Progenitor cell of endocrine pancreas (in vitro differentiated cells): ENCODE measurements at regions not wholly inside any gene's neighbourhood (a gene's known extent, or its start where the extent isn't known, plus 50 kb on each side); places are given as distances from the start of the nearest gene placed in this dataset.
"Not testable (repeated sequence)": the region's sequence is repeated elsewhere in the genome, so short reads cannot be mapped to it uniquely, and the experiment has no call there.

ENCODE experiments used
- DNase-seq: peaks from one replicate; pipeline ENCODE4 v3.0.0; 2021; ENCODE audit warnings: low spot score; ENCODE audit not compliant: unreplicated experiment
- H3K27ac Mint-ChIP-seq: 2 replicates; pipeline ENCODE4 v1.8.0; 2021; ENCODE audit warnings: mild to moderate bottlenecking, moderate library complexity, mixed read lengths
- H3K27me3 Mint-ChIP-seq: 2 replicates; pipeline ENCODE4 v1.8.0; 2021; ENCODE audit warnings: mixed read lengths
- H3K36me3 Mint-ChIP-seq: 2 replicates; pipeline ENCODE4 v1.8.0; 2022; ENCODE audit warnings: mixed read lengths; ENCODE audit not compliant: insufficient read depth
- H3K4me1 Mint-ChIP-seq: 2 replicates; pipeline ENCODE4 v1.8.0; 2021; ENCODE audit warnings: low read depth, mixed read lengths
- H3K4me3 Mint-ChIP-seq: 2 replicates; pipeline ENCODE4 v1.8.0; 2021; ENCODE audit warnings: low read depth, mild to moderate bottlenecking, moderate library complexity, mixed read lengths
- H3K9me3 Mint-ChIP-seq: 2 replicates; pipeline ENCODE4 v1.8.0; 2021; ENCODE audit warnings: low read depth, mixed read lengths
- TF ChIP-seq, protein P1 (sequence below): fragments of 200-600 bp; sonication (generic); IDR thresholded peaks from one replicate; pipeline ENCODE4 v1.5.0; 2021; ENCODE audit warnings: antibody characterized with exemption, mild to moderate bottlenecking; ENCODE audit not compliant: unreplicated experiment

GRCh38 chr9:75376680-75377254 is 288.5 kb downstream of the OSTF1 start:
- no peak for DNase-seq
- Mint-ChIP-seq H3K4me1 (peaks cover 3% of the 10 kb centered on the region), H3K27me3 (no peaks in the 10 kb centered on the region), H3K36me3 (no peaks in the 10 kb centered on the region), H3K27ac (no peak overlapping the region), H3K4me3 (no peak overlapping the region), H3K9me3 (no peaks in the 10 kb centered on the region)
- TF ChIP-seq, protein P1, sequence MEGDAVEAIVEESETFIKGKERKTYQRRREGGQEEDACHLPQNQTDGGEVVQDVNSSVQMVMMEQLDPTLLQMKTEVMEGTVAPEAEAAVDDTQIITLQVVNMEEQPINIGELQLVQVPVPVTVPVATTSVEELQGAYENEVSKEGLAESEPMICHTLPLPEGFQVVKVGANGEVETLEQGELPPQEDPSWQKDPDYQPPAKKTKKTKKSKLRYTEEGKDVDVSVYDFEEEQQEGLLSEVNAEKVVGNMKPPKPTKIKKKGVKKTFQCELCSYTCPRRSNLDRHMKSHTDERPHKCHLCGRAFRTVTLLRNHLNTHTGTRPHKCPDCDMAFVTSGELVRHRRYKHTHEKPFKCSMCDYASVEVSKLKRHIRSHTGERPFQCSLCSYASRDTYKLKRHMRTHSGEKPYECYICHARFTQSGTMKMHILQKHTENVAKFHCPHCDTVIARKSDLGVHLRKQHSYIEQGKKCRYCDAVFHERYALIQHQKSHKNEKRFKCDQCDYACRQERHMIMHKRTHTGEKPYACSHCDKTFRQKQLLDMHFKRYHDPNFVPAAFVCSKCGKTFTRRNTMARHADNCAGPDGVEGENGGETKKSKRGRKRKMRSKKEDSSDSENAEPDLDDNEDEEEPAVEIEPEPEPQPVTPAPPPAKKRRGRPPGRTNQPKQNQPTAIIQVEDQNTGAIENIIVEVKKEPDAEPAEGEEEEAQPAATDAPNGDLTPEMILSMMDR = no peak

GRCh38 chr9:75378036-75378435 is 289.7 kb downstream of the OSTF1 start:
- Mint-ChIP-seq H3K9me3 (peaks cover 3% of the 10 kb centered on the region), H3K27me3 (no peaks in the 10 kb centered on the region), H3K4me3 (no peak overlapping the region), H3K4me1 (peaks cover 3% of the 10 kb centered on the region), H3K27ac (no peak overlapping the region), H3K36me3 (no peaks in the 10 kb centered on the region)
- no peak for DNase-seq
- TF ChIP-seq, protein P1 = no peak

DNA sequence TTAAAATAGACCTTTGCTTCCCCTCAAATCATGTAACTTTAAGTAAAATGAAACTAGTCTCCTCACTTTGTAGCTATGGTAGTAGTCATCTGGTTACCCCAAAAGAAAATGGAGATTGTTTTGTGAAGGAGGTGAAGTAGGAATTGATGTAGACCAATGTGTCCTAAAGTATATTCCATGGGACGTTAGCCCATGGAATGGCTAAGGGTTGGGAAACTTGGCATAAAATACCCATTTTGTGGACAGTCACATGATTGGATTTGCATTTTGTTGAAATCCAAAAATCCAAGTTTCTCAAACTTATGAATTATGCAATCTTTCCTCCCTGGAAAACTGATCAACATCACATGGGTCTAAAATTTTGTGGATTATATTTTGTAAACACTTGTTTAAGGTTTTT is 290.6 kb downstream of the OSTF1 start:
- H3K9me3 Mint-ChIP-seq = peaks cover 3% of the 10 kb centered on the region
- H3K4me3 Mint-ChIP-seq = no peak overlapping the region
- no peaks in the 10 kb centered on the region for H3K27me3 Mint-ChIP-seq
- TF ChIP-seq, protein P1 = no peak
- no peak for DNase-seq
- H3K27ac Mint-ChIP-seq = no peak overlapping the region
- no peaks in the 10 kb centered on the region for H3K36me3 Mint-ChIP-seq
- peaks cover 3% of the 10 kb centered on the region for H3K4me1 Mint-ChIP-seq

DNA sequence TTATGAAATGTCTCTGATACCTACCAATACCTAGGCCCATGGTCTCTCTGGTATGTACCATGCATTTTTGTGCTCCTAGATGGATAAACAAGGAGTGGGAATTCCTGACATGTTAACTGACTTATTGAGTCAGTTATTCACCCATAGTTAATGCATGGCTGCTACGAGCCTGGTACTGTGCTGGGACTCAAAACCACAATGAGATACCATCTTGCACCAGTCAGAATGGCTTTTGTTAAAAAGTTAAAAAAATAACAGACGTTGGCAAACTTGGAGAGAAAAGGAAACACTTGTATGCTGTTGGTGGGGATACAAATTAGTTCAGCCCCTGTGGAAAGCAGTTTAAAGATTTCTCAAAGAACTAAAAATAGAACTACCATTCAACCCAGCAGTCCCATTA is 293.8 kb downstream of the OSTF1 start:
- TF ChIP-seq, protein P1 = no peak
- Mint-ChIP-seq H3K4me1 (peaks cover 3% of the 10 kb centered on the region), H3K9me3 (peaks cover 18% of the 10 kb centered on the region), H3K27ac (no peak overlapping the region), H3K4me3 (no peak overlapping the region), H3K27me3 (no peaks in the 10 kb centered on the region), H3K36me3 (no peaks in the 10 kb centered on the region)
- DNase-seq = no peak

DNA sequence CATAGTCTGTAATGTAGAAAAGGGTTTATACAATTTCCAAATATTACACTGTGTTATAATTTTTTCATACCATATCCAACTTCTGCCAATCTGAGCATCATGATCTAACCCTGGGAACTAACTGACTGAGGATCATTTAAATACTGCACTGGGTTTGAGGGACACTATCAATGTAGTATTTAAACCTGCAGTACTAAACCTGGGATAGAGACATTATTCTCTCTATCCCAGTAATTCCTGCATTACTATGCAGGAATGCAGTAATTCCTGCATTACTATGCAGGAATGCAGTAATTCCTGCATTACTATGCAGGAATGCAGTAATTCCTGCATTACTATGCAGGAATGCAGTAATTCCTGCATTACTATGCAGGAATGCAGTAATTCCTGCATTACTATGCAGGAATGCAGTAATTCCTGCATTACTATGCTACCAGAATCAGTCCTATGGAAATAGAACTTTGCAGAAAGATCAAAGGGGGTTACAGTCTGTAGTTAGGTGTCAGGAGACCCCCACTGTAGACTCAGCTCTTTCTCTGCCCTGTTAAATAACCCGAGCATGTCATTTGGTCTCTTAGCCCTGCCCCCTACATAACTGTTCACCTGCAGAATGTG is 295.2 kb downstream of the OSTF1 start:
- not testable (repeated sequence) for H3K27ac Mint-ChIP-seq, H3K4me1 Mint-ChIP-seq
- peaks cover 18% of the 10 kb centered on the region for H3K9me3 Mint-ChIP-seq

GRCh38 chr9:75385236-75385635 is 296.9 kb downstream of the OSTF1 start:
- TF ChIP-seq, protein P1 = no peak
- DNase-seq = no peak
- Mint-ChIP-seq H3K9me3 (peaks cover 18% of the 10 kb centered on the region), H3K4me3 (no peak overlapping the region), H3K27me3 (no peaks in the 10 kb centered on the region), H3K27ac (no peak overlapping the region), H3K36me3 (no peaks in the 10 kb centered on the region), H3K4me1 (no peaks in the 10 kb centered on the region)

More for the DNA sequence above, 295.2 kb downstream of the OSTF1 start:
- H3K27me3 Mint-ChIP-seq, DNase-seq, H3K4me3 Mint-ChIP-seq, H3K36me3 Mint-ChIP-seq: not testable (repeated sequence)
